ENCODE measurements at regions not wholly inside any gene's neighbourhood (a gene's known extent, or its start where the extent isn't known, plus 50 kb on each side); places are given as distances from the start of the nearest gene placed in this dataset.

DNA sequence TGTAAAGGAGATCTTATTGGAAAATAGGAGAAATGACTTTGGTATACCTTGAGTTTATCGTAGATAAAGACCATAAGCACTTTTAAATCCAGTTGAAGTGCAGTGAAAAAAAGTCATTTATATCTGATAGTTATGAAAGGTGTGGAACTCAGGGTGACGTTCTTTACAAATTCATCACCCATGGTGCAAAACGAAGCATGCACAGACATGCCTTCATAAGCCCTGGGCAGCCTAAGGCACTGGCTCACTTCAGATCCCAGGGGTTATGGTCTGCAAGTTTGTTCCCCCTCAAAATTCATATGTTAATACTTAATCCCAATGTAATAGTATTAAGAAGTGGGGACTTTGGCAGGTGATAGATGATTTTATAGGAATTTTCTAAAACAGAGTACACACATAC is 1216.4 kb upstream of the USP15 start:
- Histone ChIP-seq H3K36me3 (ENCODE audit: control insufficient read depth, low read length) (no peaks in the 10 kb centered on the region), H3F3A (ENCODE audit: control insufficient read depth, insufficient read depth) (no peaks in the 10 kb centered on the region), H3K79me2 (ENCODE audit: control insufficient read depth, low read length) (no peaks in the 10 kb centered on the region), H3K4me2 (ENCODE audit: low read length) (no peak overlapping the region), H3K9me3 (ENCODE audit: control insufficient read depth, insufficient read depth, low read length) (no peaks in the 10 kb centered on the region), H3K9me2 (replicated peaks; ENCODE audit: control insufficient read depth, low read length) (no peaks in the 10 kb centered on the region), H3K4me3 (ENCODE audit: low read length) (no peak overlapping the region), H3K27ac (ENCODE audit: low read depth, low read length) (no peak overlapping the region), H3K27me3 (ENCODE audit: control insufficient read depth, low read length) (no peaks in the 10 kb centered on the region), H3K4me1 (ENCODE audit: control insufficient read depth, low read length) (no peaks in the 10 kb centered on the region), H4K20me1 (ENCODE audit: control insufficient read depth, insufficient read depth, low read depth, low read length) (no peaks in the 10 kb centered on the region)
- no peak for TF ChIP-seq EZH2phosphoT487 (IDR thresholded peaks at IDR 0.05; ENCODE audit: borderline replicate concordance, low read length)
- TF ChIP-seq, protein P1, sequence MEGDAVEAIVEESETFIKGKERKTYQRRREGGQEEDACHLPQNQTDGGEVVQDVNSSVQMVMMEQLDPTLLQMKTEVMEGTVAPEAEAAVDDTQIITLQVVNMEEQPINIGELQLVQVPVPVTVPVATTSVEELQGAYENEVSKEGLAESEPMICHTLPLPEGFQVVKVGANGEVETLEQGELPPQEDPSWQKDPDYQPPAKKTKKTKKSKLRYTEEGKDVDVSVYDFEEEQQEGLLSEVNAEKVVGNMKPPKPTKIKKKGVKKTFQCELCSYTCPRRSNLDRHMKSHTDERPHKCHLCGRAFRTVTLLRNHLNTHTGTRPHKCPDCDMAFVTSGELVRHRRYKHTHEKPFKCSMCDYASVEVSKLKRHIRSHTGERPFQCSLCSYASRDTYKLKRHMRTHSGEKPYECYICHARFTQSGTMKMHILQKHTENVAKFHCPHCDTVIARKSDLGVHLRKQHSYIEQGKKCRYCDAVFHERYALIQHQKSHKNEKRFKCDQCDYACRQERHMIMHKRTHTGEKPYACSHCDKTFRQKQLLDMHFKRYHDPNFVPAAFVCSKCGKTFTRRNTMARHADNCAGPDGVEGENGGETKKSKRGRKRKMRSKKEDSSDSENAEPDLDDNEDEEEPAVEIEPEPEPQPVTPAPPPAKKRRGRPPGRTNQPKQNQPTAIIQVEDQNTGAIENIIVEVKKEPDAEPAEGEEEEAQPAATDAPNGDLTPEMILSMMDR (IDR thresholded peaks at IDR 0.05; ENCODE audit: low read depth, low read length, poor library complexity, severe bottlenecking): no peak

DNA sequence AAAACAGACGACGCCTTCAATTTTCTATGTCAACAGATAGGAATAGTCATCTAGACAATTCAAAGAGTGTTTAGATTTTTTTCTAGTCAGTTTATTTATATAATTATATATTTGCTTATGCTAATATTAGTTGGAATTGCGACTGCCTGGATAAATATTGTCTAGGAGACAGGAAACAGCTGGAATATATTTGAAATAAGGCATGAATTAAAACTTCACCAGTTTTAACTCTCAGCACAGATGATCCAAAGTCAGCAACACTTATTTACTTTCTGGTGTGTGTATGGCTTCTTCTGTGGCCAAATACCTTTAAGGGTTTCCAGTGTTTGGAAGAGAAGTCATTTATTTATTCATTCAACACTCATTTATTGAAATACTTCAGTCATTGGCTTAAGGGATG is 1215.4 kb upstream of the USP15 start:
- no peak overlapping the region for H3K4me3 ChIP-seq (ENCODE audit: low read length)
- no peaks in the 10 kb centered on the region for H3F3A ChIP-seq (ENCODE audit: control insufficient read depth, insufficient read depth)
- no peaks in the 10 kb centered on the region for H3K27me3 ChIP-seq (ENCODE audit: control insufficient read depth, low read length)
- no peaks in the 10 kb centered on the region for H3K4me1 ChIP-seq (ENCODE audit: control insufficient read depth, low read length)
- no peak overlapping the region for H3K27ac ChIP-seq (ENCODE audit: low read depth, low read length)
- H3K79me2 ChIP-seq (ENCODE audit: control insufficient read depth, low read length): no peaks in the 10 kb centered on the region
- H3K9me2 ChIP-seq (replicated peaks; ENCODE audit: control insufficient read depth, low read length): no peaks in the 10 kb centered on the region
- TF ChIP-seq, protein P1 (IDR thresholded peaks at IDR 0.05; ENCODE audit: low read depth, low read length, poor library complexity, severe bottlenecking): no peak
- no peak for TF ChIP-seq EZH2phosphoT487 (IDR thresholded peaks at IDR 0.05; ENCODE audit: borderline replicate concordance, low read length)
- no peak overlapping the region for H3K4me2 ChIP-seq (ENCODE audit: low read length)
- H3K36me3 ChIP-seq (ENCODE audit: control insufficient read depth, low read length): no peaks in the 10 kb centered on the region
- H4K20me1 ChIP-seq (ENCODE audit: control insufficient read depth, insufficient read depth, low read depth, low read length): no peaks in the 10 kb centered on the region
- no peaks in the 10 kb centered on the region for H3K9me3 ChIP-seq (ENCODE audit: control insufficient read depth, insufficient read depth, low read length)

DNA sequence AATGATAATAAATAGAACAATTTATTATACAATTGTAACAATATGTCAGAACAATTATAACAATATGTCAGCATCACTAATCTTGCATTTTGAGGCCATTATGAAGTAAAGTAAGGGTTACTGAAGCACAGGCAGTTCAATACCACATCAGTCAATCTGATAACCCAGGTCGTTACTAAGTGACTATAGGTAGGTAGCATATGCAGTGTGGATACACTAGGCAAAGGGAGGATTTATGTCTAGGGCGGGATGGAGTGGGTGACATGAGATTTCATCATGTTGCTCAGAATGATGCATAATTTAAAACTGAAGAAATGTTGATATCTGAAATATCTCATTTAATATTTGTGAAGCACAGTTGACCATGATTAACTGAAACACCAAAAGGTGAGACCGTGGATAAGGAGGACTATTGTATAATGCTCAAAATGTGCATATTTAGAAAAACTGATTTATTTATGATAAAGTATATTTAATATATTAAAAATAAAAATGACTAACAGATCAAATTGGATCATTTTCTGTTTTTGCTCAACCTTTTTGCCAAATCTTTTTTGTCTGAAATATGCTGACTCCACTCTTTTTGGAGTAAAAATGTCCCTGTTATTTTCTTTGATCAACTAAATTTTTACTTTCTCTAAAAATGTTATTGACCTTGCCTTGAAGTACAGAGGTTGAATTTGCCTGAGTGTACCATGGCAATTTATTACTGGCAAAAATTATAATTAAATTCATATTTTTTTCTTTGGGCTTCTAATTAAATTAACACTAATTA is 1189.4 kb upstream of the USP15 start:
- Histone ChIP-seq H3K27me3 (ENCODE audit: control insufficient read depth, low read length) (no peaks in the 10 kb centered on the region), H3K36me3 (ENCODE audit: control insufficient read depth, low read length) (no peaks in the 10 kb centered on the region), H3K4me3 (ENCODE audit: low read length) (no peak overlapping the region), H3F3A (ENCODE audit: control insufficient read depth, insufficient read depth) (no peaks in the 10 kb centered on the region), H3K79me2 (ENCODE audit: control insufficient read depth, low read length) (no peaks in the 10 kb centered on the region), H3K9me3 (ENCODE audit: control insufficient read depth, insufficient read depth, low read length) (no peaks in the 10 kb centered on the region), H3K27ac (ENCODE audit: low read depth, low read length) (no peak overlapping the region), H3K4me1 (ENCODE audit: control insufficient read depth, low read length) (no peaks in the 10 kb centered on the region), H3K4me2 (ENCODE audit: low read length) (no peak overlapping the region), H3K9me2 (replicated peaks; ENCODE audit: control insufficient read depth, low read length) (no peaks in the 10 kb centered on the region), H4K20me1 (ENCODE audit: control insufficient read depth, insufficient read depth, low read depth, low read length) (no peaks in the 10 kb centered on the region)
- TF ChIP-seq EZH2phosphoT487 (IDR thresholded peaks at IDR 0.05; ENCODE audit: borderline replicate concordance, low read length): no peak

DNA sequence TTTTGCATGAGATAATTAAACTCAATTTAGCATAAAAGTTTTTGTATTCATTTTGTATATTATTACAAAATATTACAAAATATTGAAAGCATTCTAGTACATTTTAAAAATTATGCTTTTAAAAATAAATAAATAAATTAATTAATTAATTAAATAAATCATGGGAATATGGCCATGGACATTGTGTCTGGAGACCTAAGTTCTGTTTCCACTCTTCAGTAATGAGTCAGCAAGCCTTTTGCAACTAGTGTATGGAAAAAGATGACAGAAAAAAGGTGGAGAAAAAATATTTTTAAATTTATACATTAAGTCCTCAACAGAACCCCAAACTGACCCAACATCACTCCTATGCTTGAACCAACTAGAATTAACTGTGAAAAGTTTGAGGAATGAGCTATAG is 1187.5 kb upstream of the USP15 start:
- no peak overlapping the region for H3K27ac ChIP-seq (ENCODE audit: low read depth, low read length)
- no peaks in the 10 kb centered on the region for H3K79me2 ChIP-seq (ENCODE audit: control insufficient read depth, low read length)
- H3K4me1 ChIP-seq (ENCODE audit: control insufficient read depth, low read length): no peaks in the 10 kb centered on the region
- TF ChIP-seq, protein P1 (IDR thresholded peaks at IDR 0.05; ENCODE audit: low read depth, low read length, poor library complexity, severe bottlenecking): no peak
- no peak for TF ChIP-seq EZH2phosphoT487 (IDR thresholded peaks at IDR 0.05; ENCODE audit: borderline replicate concordance, low read length)
- no peaks in the 10 kb centered on the region for H3K9me2 ChIP-seq (replicated peaks; ENCODE audit: control insufficient read depth, low read length)
- no peaks in the 10 kb centered on the region for H3F3A ChIP-seq (ENCODE audit: control insufficient read depth, insufficient read depth)
- H3K36me3 ChIP-seq (ENCODE audit: control insufficient read depth, low read length): no peaks in the 10 kb centered on the region
- no peaks in the 10 kb centered on the region for H4K20me1 ChIP-seq (ENCODE audit: control insufficient read depth, insufficient read depth, low read depth, low read length)
- H3K9me3 ChIP-seq (ENCODE audit: control insufficient read depth, insufficient read depth, low read length): no peaks in the 10 kb centered on the region
- no peaks in the 10 kb centered on the region for H3K27me3 ChIP-seq (ENCODE audit: control insufficient read depth, low read length)
- H3K4me3 ChIP-seq (ENCODE audit: low read length): no peak overlapping the region
- no peak overlapping the region for H3K4me2 ChIP-seq (ENCODE audit: low read length)

Measured in DOHH2 (cell line).